HG03064 (cell line): ENCODE measurements at regions not wholly inside any gene's neighbourhood (a gene's known extent, or its start where the extent isn't known, plus 50 kb on each side); places are given as distances from the start of the nearest gene placed in this dataset.

Experiments
- ATAC-seq: cut with Tn5 transposase; IDR thresholded peaks from one replicate; pipeline ENCODE4 v1.9.1; 2021; ENCODE audit warnings: low read depth; ENCODE audit not compliant: unreplicated experiment

- no peak for ATAC-seq
These were observed 72.5 kb downstream of the C16orf95 start for GRCh38 chr16:87244636-87245197.

GRCh38 chr16:87245511-87245910 is 71.7 kb downstream of the C16orf95 start:
- no peak for ATAC-seq

GRCh38 chr16:87246269-87247065 is 70.7 kb downstream of the C16orf95 start:
- no peak for ATAC-seq

- no peak for ATAC-seq
These were observed 68.5 kb downstream of the C16orf95 start for GRCh38 chr16:87248714-87249113.

GRCh38 chr16:87249425-87249824 is 67.8 kb downstream of the C16orf95 start:
- no peak for ATAC-seq

- ATAC-seq, result no peak
These were observed 66.7 kb downstream of the C16orf95 start for GRCh38 chr16:87250431-87250960.

- no peak for ATAC-seq
These were observed 64.8 kb downstream of the C16orf95 start for GRCh38 chr16:87252269-87252970.
